ENCODE measurements at regions not wholly inside any gene's neighbourhood (a gene's known extent, or its start where the extent isn't known, plus 50 kb on each side); places are given as distances from the start of the nearest gene placed in this dataset.

DNA sequence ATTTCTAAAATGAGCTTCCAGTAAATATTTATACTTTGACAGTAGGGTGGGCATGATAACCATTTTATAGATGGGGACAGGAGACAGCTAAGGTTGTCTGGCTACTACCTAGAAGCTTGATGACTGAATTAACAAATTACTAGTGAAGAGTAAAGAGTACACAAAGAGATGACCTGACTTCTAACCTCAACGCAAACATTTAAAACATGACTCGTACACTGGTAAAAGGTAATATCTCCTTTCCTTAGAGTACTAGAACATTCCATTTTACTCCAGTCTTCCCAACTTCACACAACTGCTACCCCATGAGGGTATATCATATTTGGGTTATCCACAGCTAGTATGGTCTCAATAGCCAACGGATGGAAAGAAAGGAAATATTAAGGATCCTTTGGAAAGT is 258.9 kb downstream of the FOXO1 start:
- TF ChIP-seq, protein P1, sequence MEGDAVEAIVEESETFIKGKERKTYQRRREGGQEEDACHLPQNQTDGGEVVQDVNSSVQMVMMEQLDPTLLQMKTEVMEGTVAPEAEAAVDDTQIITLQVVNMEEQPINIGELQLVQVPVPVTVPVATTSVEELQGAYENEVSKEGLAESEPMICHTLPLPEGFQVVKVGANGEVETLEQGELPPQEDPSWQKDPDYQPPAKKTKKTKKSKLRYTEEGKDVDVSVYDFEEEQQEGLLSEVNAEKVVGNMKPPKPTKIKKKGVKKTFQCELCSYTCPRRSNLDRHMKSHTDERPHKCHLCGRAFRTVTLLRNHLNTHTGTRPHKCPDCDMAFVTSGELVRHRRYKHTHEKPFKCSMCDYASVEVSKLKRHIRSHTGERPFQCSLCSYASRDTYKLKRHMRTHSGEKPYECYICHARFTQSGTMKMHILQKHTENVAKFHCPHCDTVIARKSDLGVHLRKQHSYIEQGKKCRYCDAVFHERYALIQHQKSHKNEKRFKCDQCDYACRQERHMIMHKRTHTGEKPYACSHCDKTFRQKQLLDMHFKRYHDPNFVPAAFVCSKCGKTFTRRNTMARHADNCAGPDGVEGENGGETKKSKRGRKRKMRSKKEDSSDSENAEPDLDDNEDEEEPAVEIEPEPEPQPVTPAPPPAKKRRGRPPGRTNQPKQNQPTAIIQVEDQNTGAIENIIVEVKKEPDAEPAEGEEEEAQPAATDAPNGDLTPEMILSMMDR (IDR thresholded peaks at IDR 0.05) = no peak
- no peak for TF ChIP-seq ZNF423 (CRISPR knock-in tag; IDR thresholded peaks at IDR 0.05)
